ENCODE measurements at regions not wholly inside any gene's neighbourhood (a gene's known extent, or its start where the extent isn't known, plus 50 kb on each side); places are given as distances from the start of the nearest gene placed in this dataset.

DNA sequence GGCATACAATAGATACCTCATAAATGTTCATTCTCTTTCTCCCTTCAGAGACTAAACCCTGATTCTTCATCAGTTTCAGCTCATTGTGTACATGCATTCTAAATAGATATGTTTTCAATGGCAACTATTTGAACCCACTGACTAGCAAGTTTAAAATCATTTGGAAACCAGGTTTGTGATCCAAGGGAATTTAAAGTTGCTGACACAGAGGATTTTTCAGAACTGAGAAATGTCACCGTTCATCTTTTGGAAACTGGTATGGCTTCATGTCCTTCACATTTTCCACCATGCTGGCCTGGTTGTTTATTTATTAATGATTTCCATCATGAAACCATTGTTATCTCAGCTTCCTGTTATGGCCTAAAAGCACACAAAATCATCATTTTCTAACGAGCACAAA is 81.8 kb upstream of the BARHL2 start:
- no peak overlapping the region for H3K4me2 ChIP-seq (ENCODE audit: insufficient read depth, low read length)
- no peaks in the 10 kb centered on the region for H3K36me3 ChIP-seq (ENCODE audit: insufficient read depth, low read length)
- no peak for DNase-seq
- H3K27ac ChIP-seq (ENCODE audit: low read length): no peak overlapping the region
- H2AFZ ChIP-seq (ENCODE audit: low read depth, low read length): no peak overlapping the region
- no peak for ATAC-seq (ENCODE audit: insufficient read depth, low read depth)
- peaks cover 5% of the 10 kb centered on the region; the same call in 1 of the 2 replicates for H3K4me1 ChIP-seq (ENCODE audit: insufficient read depth, low read length)
- H3K27me3 ChIP-seq (ENCODE audit: insufficient read depth, low read length, poor library complexity): no peaks in the 10 kb centered on the region
- no peaks in the 10 kb centered on the region for H3K79me2 ChIP-seq (ENCODE audit: insufficient read depth, low read length)
- TF ChIP-seq EZH2 (IDR thresholded peaks at IDR 0.05; ENCODE audit: borderline replicate concordance, low read depth, low read length, severe bottlenecking): no peak
- TF ChIP-seq, protein P1, sequence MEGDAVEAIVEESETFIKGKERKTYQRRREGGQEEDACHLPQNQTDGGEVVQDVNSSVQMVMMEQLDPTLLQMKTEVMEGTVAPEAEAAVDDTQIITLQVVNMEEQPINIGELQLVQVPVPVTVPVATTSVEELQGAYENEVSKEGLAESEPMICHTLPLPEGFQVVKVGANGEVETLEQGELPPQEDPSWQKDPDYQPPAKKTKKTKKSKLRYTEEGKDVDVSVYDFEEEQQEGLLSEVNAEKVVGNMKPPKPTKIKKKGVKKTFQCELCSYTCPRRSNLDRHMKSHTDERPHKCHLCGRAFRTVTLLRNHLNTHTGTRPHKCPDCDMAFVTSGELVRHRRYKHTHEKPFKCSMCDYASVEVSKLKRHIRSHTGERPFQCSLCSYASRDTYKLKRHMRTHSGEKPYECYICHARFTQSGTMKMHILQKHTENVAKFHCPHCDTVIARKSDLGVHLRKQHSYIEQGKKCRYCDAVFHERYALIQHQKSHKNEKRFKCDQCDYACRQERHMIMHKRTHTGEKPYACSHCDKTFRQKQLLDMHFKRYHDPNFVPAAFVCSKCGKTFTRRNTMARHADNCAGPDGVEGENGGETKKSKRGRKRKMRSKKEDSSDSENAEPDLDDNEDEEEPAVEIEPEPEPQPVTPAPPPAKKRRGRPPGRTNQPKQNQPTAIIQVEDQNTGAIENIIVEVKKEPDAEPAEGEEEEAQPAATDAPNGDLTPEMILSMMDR (IDR thresholded peaks at IDR 0.05; ENCODE audit: borderline replicate concordance, extremely low read depth, low read length, poor library complexity, severe bottlenecking): no peak
- no peak overlapping the region for H3K9ac ChIP-seq (ENCODE audit: low read depth, low read length)
- no peaks in the 10 kb centered on the region for H4K20me1 ChIP-seq (ENCODE audit: insufficient read depth, low read length)
- no peak overlapping the region for H3K4me3 ChIP-seq (ENCODE audit: low read depth in 1 of 2, low read length in 2 of 2)
- H3K9me3 ChIP-seq (ENCODE audit: insufficient read depth, low read length, severe bottlenecking): no peaks in the 10 kb centered on the region

- Histone ChIP-seq H3K9ac (ENCODE audit: low read depth, low read length) (no peak overlapping the region), H3K4me1 (ENCODE audit: insufficient read depth, low read length) (peaks cover 5% of the 10 kb centered on the region; the same call in 1 of the 2 replicates), H3K36me3 (ENCODE audit: insufficient read depth, low read length) (no peaks in the 10 kb centered on the region), H3K79me2 (ENCODE audit: insufficient read depth, low read length) (no peaks in the 10 kb centered on the region), H2AFZ (ENCODE audit: low read depth, low read length) (no peak overlapping the region), H4K20me1 (ENCODE audit: insufficient read depth, low read length) (no peaks in the 10 kb centered on the region), H3K4me3 (ENCODE audit: low read depth in 1 of 2, low read length in 2 of 2) (no peak overlapping the region), H3K9me3 (ENCODE audit: insufficient read depth, low read length, severe bottlenecking) (no peaks in the 10 kb centered on the region), H3K27ac (ENCODE audit: low read length) (no peak overlapping the region), H3K27me3 (ENCODE audit: insufficient read depth, low read length, poor library complexity) (no peaks in the 10 kb centered on the region), H3K4me2 (ENCODE audit: insufficient read depth, low read length) (no peak overlapping the region)
- DNase-seq (no peak), ATAC-seq (ENCODE audit: insufficient read depth, low read depth) (no peak)
- no peak for TF ChIP-seq EZH2 (IDR thresholded peaks at IDR 0.05; ENCODE audit: borderline replicate concordance, low read depth, low read length, severe bottlenecking)
- TF ChIP-seq, protein P1 (IDR thresholded peaks at IDR 0.05; ENCODE audit: borderline replicate concordance, extremely low read depth, low read length, poor library complexity, severe bottlenecking): no peak
Observed at GRCh38 chr1:90798344-90798743, 81.2 kb upstream of the BARHL2 start.

GRCh38 chr1:90795431-90795830 is 78.3 kb upstream of the BARHL2 start:
- no peak for ATAC-seq (ENCODE audit: insufficient read depth, low read depth)
- peaks cover 5% of the 10 kb centered on the region; the same call in 1 of the 2 replicates for H3K4me1 ChIP-seq (ENCODE audit: insufficient read depth, low read length)
- no peaks in the 10 kb centered on the region for H3K27me3 ChIP-seq (ENCODE audit: insufficient read depth, low read length, poor library complexity)
- H3K9me3 ChIP-seq (ENCODE audit: insufficient read depth, low read length, severe bottlenecking): no peaks in the 10 kb centered on the region
- H4K20me1 ChIP-seq (ENCODE audit: insufficient read depth, low read length): no peaks in the 10 kb centered on the region
- DNase-seq: no peak
- H3K27ac ChIP-seq (ENCODE audit: low read length): no peak overlapping the region
- no peak overlapping the region for H3K4me3 ChIP-seq (ENCODE audit: low read depth in 1 of 2, low read length in 2 of 2)
- H3K4me2 ChIP-seq (ENCODE audit: insufficient read depth, low read length): no peak overlapping the region
- no peaks in the 10 kb centered on the region for H3K79me2 ChIP-seq (ENCODE audit: insufficient read depth, low read length)
- H3K9ac ChIP-seq (ENCODE audit: low read depth, low read length): no peak overlapping the region
- no peak overlapping the region for H2AFZ ChIP-seq (ENCODE audit: low read depth, low read length)
- no peaks in the 10 kb centered on the region for H3K36me3 ChIP-seq (ENCODE audit: insufficient read depth, low read length)
- TF ChIP-seq, protein P1 (IDR thresholded peaks at IDR 0.05; ENCODE audit: borderline replicate concordance, extremely low read depth, low read length, poor library complexity, severe bottlenecking): no peak
- TF ChIP-seq EZH2 (IDR thresholded peaks at IDR 0.05; ENCODE audit: borderline replicate concordance, low read depth, low read length, severe bottlenecking): no peak

DNA sequence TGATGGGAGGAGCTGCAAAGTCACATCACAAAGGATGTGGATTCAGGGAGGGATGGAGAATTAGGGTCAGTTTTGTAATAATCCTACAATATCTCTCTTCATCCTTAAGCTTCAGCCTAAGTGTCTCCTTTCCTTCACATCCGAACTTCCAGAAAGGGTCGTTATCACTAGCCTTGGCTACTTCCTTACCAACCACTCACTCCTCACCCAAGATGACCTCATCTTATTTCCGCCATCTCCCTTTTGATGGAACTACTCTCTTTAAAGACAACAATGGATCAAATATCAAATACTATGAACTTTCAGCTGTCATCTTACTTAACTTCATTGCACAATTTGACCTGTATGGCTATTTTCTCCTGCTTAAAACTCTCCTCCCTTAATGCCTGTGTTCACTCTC is 69.6 kb upstream of the BARHL2 start:
- no peak overlapping the region for H3K9ac ChIP-seq (ENCODE audit: low read depth, low read length)
- H3K36me3 ChIP-seq (ENCODE audit: insufficient read depth, low read length): no peaks in the 10 kb centered on the region
- H3K9me3 ChIP-seq (ENCODE audit: insufficient read depth, low read length, severe bottlenecking): peaks cover 3% of the 10 kb centered on the region
- H3K4me1 ChIP-seq (ENCODE audit: insufficient read depth, low read length): no peaks in the 10 kb centered on the region
- no peaks in the 10 kb centered on the region for H3K27me3 ChIP-seq (ENCODE audit: insufficient read depth, low read length, poor library complexity)
- no peak overlapping the region for H3K4me3 ChIP-seq (ENCODE audit: low read depth in 1 of 2, low read length in 2 of 2)
- no peak overlapping the region for H3K27ac ChIP-seq (ENCODE audit: low read length)
- H2AFZ ChIP-seq (ENCODE audit: low read depth, low read length): no peak overlapping the region
- H4K20me1 ChIP-seq (ENCODE audit: insufficient read depth, low read length): no peaks in the 10 kb centered on the region
- H3K4me2 ChIP-seq (ENCODE audit: insufficient read depth, low read length): no peak overlapping the region
- no peak for TF ChIP-seq EZH2 (IDR thresholded peaks at IDR 0.05; ENCODE audit: borderline replicate concordance, low read depth, low read length, severe bottlenecking)
- TF ChIP-seq, protein P1 (IDR thresholded peaks at IDR 0.05; ENCODE audit: borderline replicate concordance, extremely low read depth, low read length, poor library complexity, severe bottlenecking): no peak
- no peak for ATAC-seq (ENCODE audit: insufficient read depth, low read depth)
- DNase-seq: no peak
- H3K79me2 ChIP-seq (ENCODE audit: insufficient read depth, low read length): no peaks in the 10 kb centered on the region

Data from DND-41 (cell line).